ENCODE measurements at regions not wholly inside any gene's neighbourhood (a gene's known extent, or its start where the extent isn't known, plus 50 kb on each side); places are given as distances from the start of the nearest gene placed in this dataset.

- Mint-ChIP-seq H3K9me3 (no peaks in the 10 kb centered on the region; the same call in 2 of the 3 replicates), H3K4me1 (peaks cover 2% of the 10 kb centered on the region; the same call in 1 of the 3 replicates), H3K27ac (no peak overlapping the region), H3K36me3 (ENCODE audit: low read depth) (no peaks in the 10 kb centered on the region), H3K27me3 (ENCODE audit: insufficient read depth, low read depth, poor library complexity) (peaks cover 3% of the 10 kb centered on the region), H3K4me3 (no peak overlapping the region)
- Histone ChIP-seq H3K27ac (ENCODE audit: low read depth) (no peak overlapping the region), H4K20me1 (replicated peaks; ENCODE audit: insufficient read depth) (no peaks in the 10 kb centered on the region), H3K9me2 (ENCODE audit: insufficient read depth) (no peaks in the 10 kb centered on the region), H3K36me3 (ENCODE audit: insufficient read depth) (no peaks in the 10 kb centered on the region), H2AFZ (no peak overlapping the region), H3F3A (replicated peaks; ENCODE audit: low read depth) (no peaks in the 10 kb centered on the region), H3K4me1 (ENCODE audit: insufficient read depth) (no peaks in the 10 kb centered on the region), H3K79me2 (replicated peaks; ENCODE audit: insufficient read depth) (no peaks in the 10 kb centered on the region), H3K4me2 (no peak overlapping the region), H3K4me3 (no peak overlapping the region), H3K27me3 (ENCODE audit: insufficient read depth) (no peaks in the 10 kb centered on the region)
- ATAC-seq (no peak), DNase-seq (ENCODE audit: low spot score) (no peak)
- TF ChIP-seq EZH2phosphoT487 (IDR thresholded peaks at IDR 0.05; ENCODE audit: unreplicated experiment) (no peak), CTCF (conservative IDR thresholded peaks at IDR 0.05; ENCODE audit: low read depth in 2 of 2) (no peak), REST (IDR thresholded peaks at IDR 0.05; ENCODE audit: unreplicated experiment) (no peak), CREB1 (CRISPR knock-in tag; IDR thresholded peaks at IDR 0.05; ENCODE audit: low read depth) (no peak), STAT1 (IDR thresholded peaks at IDR 0.05; ENCODE audit: unreplicated experiment) (no peak), ETS1 (IDR thresholded peaks at IDR 0.05) (no peak), JUNB (IDR thresholded peaks at IDR 0.05; ENCODE audit: unreplicated experiment) (no peak), ZNF462 (CRISPR knock-in tag; IDR thresholded peaks at IDR 0.05) (no peak), NANOG (IDR thresholded peaks at IDR 0.05; ENCODE audit: borderline replicate concordance) (no peak), EZH2 (IDR thresholded peaks at IDR 0.05; ENCODE audit: low read depth, unreplicated experiment) (no peak), ZNF331 (CRISPR knock-in tag; IDR thresholded peaks at IDR 0.05; ENCODE audit: low read depth) (no peak), POLR2AphosphoS5 (IDR thresholded peaks at IDR 0.05; ENCODE audit: low read depth) (no peak), ZNF114 (CRISPR knock-in tag; IDR thresholded peaks at IDR 0.05) (no peak)
Observed at GRCh38 chr22:48588151-48588877, 1239.4 kb downstream of the BRD1 start.

Data from GM23338 (cell line).